ENCODE measurements at regions not wholly inside any gene's neighbourhood (a gene's known extent, or its start where the extent isn't known, plus 50 kb on each side); places are given as distances from the start of the nearest gene placed in this dataset.
A peak's percentile ranks its signal among the peaks of the same experiment; 100 is the strongest.

DNA sequence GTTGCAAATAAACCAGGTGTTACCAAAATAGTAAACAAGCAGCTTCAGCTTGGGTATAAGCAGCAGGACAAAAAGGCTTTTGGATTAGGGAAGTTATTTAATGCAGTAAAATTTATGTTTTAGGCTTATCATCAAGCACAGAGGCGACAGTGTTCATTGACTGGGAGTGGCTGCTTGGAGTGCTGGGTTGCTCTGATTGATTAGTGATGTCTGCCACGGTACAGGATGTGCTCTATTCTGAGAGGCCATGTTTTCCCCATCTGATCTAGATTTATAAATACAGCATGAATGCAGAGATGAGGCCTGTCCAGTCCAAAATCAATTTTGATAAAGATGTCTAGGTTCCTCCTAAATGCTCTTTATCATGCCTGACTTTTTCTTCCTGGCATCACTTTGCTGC lies 83.5 kb downstream of the MAP1LC3B2 start:
- Histone ChIP-seq H3K4me2 (replicated peaks; ENCODE audit: extremely low read depth, low read length, poor library complexity, severe bottlenecking) (no peak overlapping the region), H3K9me3 (replicated peaks in 1 of 2; ENCODE audit: control insufficient read depth in 1 of 2, insufficient read depth in 1 of 2, low read length in 2 of 2) (peaks cover 0 to 6% of the 10 kb centered on the region in 2 donors), H3K27me3 (ENCODE audit: control insufficient read depth in 2 of 2, insufficient read depth in 2 of 2, low read length in 2 of 2) (no peaks in the 10 kb centered on the region), H3K9ac (ENCODE audit: insufficient read depth, low read length, poor library complexity, severe bottlenecking) (no peak overlapping the region), H2AFZ (ENCODE audit: insufficient read depth, low read depth, low read length, poor library complexity, severe bottlenecking) (peak overlapping the region; percentile 47), H3K27ac (ENCODE audit: low read depth in 1 of 2, low read length in 2 of 2) (peak overlapping the region in 1 of 2 donors; percentile 33), H3K4me1 (ENCODE audit: control insufficient read depth in 1 of 2, insufficient read depth in 2 of 2, low read length in 2 of 2) (peaks cover 26 to 30% of the 10 kb centered on the region in 2 donors), H4K20me1 (ENCODE audit: insufficient read depth, low read length) (no peaks in the 10 kb centered on the region), H3K79me2 (ENCODE audit: insufficient read depth, low read length) (no peaks in the 10 kb centered on the region), H3K4me3 (replicated peaks in 1 of 3; ENCODE audit: low read depth in 2 of 3, low read length in 3 of 3) (no peak overlapping the region), H3K36me3 (replicated peaks in 1 of 2; ENCODE audit: control insufficient read depth in 1 of 2, insufficient read depth in 2 of 2, low read length in 2 of 2) (no peaks in the 10 kb centered on the region)
- 10% methylated on average over 1 of the region's 2 CpGs for WGBS (ENCODE audit: insufficient coverage)
- H3K36me3 Mint-ChIP-seq, result no peaks in the 10 kb centered on the region
- H3K4me3 Mint-ChIP-seq, result no peak overlapping the region
- H3K27me3 Mint-ChIP-seq (ENCODE audit: low read depth in 3 of 3), result no peaks in the 10 kb centered on the region
- peaks cover 41% of the 10 kb centered on the region for H3K4me1 Mint-ChIP-seq
- intact Hi-C loops (cut with micrococcal nuclease), result no loop called here
- peak in 1 of 3 donors; percentile 14 for DNase-seq
- TF ChIP-seq, protein P1, sequence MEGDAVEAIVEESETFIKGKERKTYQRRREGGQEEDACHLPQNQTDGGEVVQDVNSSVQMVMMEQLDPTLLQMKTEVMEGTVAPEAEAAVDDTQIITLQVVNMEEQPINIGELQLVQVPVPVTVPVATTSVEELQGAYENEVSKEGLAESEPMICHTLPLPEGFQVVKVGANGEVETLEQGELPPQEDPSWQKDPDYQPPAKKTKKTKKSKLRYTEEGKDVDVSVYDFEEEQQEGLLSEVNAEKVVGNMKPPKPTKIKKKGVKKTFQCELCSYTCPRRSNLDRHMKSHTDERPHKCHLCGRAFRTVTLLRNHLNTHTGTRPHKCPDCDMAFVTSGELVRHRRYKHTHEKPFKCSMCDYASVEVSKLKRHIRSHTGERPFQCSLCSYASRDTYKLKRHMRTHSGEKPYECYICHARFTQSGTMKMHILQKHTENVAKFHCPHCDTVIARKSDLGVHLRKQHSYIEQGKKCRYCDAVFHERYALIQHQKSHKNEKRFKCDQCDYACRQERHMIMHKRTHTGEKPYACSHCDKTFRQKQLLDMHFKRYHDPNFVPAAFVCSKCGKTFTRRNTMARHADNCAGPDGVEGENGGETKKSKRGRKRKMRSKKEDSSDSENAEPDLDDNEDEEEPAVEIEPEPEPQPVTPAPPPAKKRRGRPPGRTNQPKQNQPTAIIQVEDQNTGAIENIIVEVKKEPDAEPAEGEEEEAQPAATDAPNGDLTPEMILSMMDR (IDR thresholded peaks at IDR 0.05), result no peak
- peak overlapping the region in 5 of 7 donors; percentile 17 to 75 (median 63) for H3K27ac Mint-ChIP-seq
- peaks cover 0 to 6% (median 2%) of the 10 kb centered on the region in 7 donors for H3K9me3 Mint-ChIP-seq

DNA sequence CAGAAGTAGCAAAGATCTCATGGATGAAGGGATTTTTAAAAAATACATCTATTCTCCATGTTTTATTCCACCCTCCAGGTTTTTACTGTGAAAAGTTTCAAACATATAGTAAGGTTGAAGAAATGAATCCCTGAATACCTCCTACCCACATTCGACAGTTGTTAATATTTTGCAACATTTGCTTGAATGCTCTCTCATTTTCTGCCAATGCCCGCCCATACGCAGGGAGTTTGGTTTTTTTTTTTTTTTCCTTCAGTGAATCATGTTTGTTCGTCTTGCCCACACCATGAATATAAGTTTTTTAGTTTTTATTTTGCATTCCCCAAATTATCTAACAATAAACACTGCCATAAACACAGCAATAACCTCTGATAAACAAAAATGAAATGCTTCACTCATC lies 82.9 kb downstream of the MAP1LC3B2 start:
- peaks cover 28 to 30% of the 10 kb centered on the region in 2 donors for H3K4me1 ChIP-seq (ENCODE audit: control insufficient read depth in 1 of 2, insufficient read depth in 2 of 2, low read length in 2 of 2)
- no peak for DNase-seq
- H3K4me1 Mint-ChIP-seq, result peaks cover 42% of the 10 kb centered on the region
- H3K79me2 ChIP-seq (ENCODE audit: insufficient read depth, low read length), result no peaks in the 10 kb centered on the region
- H3K27ac Mint-ChIP-seq, result peak overlapping the region in 1 of 7 donors; percentile 67
- H3K27me3 Mint-ChIP-seq (ENCODE audit: low read depth in 3 of 3), result no peaks in the 10 kb centered on the region
- peak overlapping the region in 1 of 2 donors; percentile 5 for H3K4me3 Mint-ChIP-seq
- H3K36me3 ChIP-seq (replicated peaks in 1 of 2; ENCODE audit: control insufficient read depth in 1 of 2, insufficient read depth in 2 of 2, low read length in 2 of 2), result no peaks in the 10 kb centered on the region
- H3K36me3 Mint-ChIP-seq, result no peaks in the 10 kb centered on the region
- H3K27me3 ChIP-seq (ENCODE audit: control insufficient read depth in 2 of 2, insufficient read depth in 2 of 2, low read length in 2 of 2), result no peaks in the 10 kb centered on the region
- H3K27ac ChIP-seq (ENCODE audit: low read depth in 1 of 2, low read length in 2 of 2), result no peak overlapping the region
- H3K4me3 ChIP-seq (replicated peaks in 1 of 3; ENCODE audit: low read depth in 2 of 3, low read length in 3 of 3), result no peak overlapping the region
- H3K9ac ChIP-seq (ENCODE audit: insufficient read depth, low read length, poor library complexity, severe bottlenecking), result no peak overlapping the region
- intact Hi-C loops (cut with micrococcal nuclease), result no loop called here
- peak overlapping the region; percentile 47 for H2AFZ ChIP-seq (ENCODE audit: insufficient read depth, low read depth, low read length, poor library complexity, severe bottlenecking)
- no peak overlapping the region for H3K4me2 ChIP-seq (replicated peaks; ENCODE audit: extremely low read depth, low read length, poor library complexity, severe bottlenecking)
- no CpG with 5 or more reads among the region's 4 CpGs for WGBS (ENCODE audit: insufficient coverage)
- TF ChIP-seq, protein P1 (IDR thresholded peaks at IDR 0.05), result no peak
- no peaks in the 10 kb centered on the region for H4K20me1 ChIP-seq (ENCODE audit: insufficient read depth, low read length)
- peaks cover 0 to 6% of the 10 kb centered on the region in 2 donors for H3K9me3 ChIP-seq (replicated peaks in 1 of 2; ENCODE audit: control insufficient read depth in 1 of 2, insufficient read depth in 1 of 2, low read length in 2 of 2)
- H3K9me3 Mint-ChIP-seq, result peaks cover 0 to 6% (median 2%) of the 10 kb centered on the region in 7 donors

Data from CD14-positive monocyte (primary cell).